SK-N-MC (cell line): ENCODE measurements at regions not wholly inside any gene's neighbourhood (a gene's known extent, or its start where the extent isn't known, plus 50 kb on each side); places are given as distances from the start of the nearest gene placed in this dataset.

Experiments used
- DNase-seq: peaks from one replicate; pipeline ENCODE4 v3.0.0-alpha.2; 2011; ENCODE audit warnings: low read depth, low spot score
- H3K27ac ChIP-seq: fragments of 200-600 bp; sonication (generic); 2 replicates; pipeline ENCODE4 v1.5.1; 2016; ENCODE audit warnings: mixed run types
- H3K36me3 ChIP-seq: fragments of 200-600 bp; sonication (generic); 2 replicates; pipeline ENCODE4 v1.6.1; 2017; ENCODE audit warnings: antibody characterized with exemption, low read length, mixed read lengths; ENCODE audit not compliant: insufficient read depth
- H3K4me3 ChIP-seq: fragments of 200-600 bp; sonication (generic); 2 replicates; pipeline ENCODE4 v1.5.1; 2016
- H3K9ac ChIP-seq: fragments of 200-600 bp; sonication (generic); 2 replicates; pipeline ENCODE4 v1.8.0; 2017; ENCODE audit warnings: mixed run types, mixed read lengths; ENCODE audit not compliant: insufficient read length
- H3K9me3 ChIP-seq: fragments of 200-600 bp; sonication (generic); 2 replicates; pipeline ENCODE4 v1.6.1; 2017; ENCODE audit warnings: low read depth, mild to moderate bottlenecking, antibody characterized with exemption, low read length, moderate library complexity, mixed read lengths
- EZH2 ChIP-seq: fragments of 200-600 bp; sonication (generic); IDR thresholded peaks from one replicate; pipeline ENCODE4 v1.6.1; 2017; ENCODE audit warnings: antibody characterized with exemption
- FOXP2 ChIP-seq: optimal IDR thresholded peaks from 2 replicates; pipeline ENCODE3; 2011; ENCODE audit warnings: mild to moderate bottlenecking, moderate library complexity; ENCODE audit not compliant: insufficient read depth; ENCODE audit errors: extremely low read length, control extremely low read depth
- POLR2AphosphoS5 ChIP-seq: IDR thresholded peaks from 2 replicates; pipeline ENCODE4 v1.6.1; 2012; ENCODE audit warnings: mild to moderate bottlenecking, low read depth, low read length, borderline replicate concordance

GRCh38 chr10:128657548-128657947 lies 531.3 kb upstream of the MKI67 start:
- H3K36me3 ChIP-seq: no peaks in the 10 kb centered on the region
- no peaks in the 10 kb centered on the region for H3K9me3 ChIP-seq
- H3K4me3 ChIP-seq: no peak overlapping the region
- no peak for DNase-seq
- no peak overlapping the region for H3K9ac ChIP-seq
- TF ChIP-seq EZH2 (no peak), POLR2AphosphoS5 (no peak), FOXP2 (no peak)
- H3K27ac ChIP-seq: no peak overlapping the region

DNA sequence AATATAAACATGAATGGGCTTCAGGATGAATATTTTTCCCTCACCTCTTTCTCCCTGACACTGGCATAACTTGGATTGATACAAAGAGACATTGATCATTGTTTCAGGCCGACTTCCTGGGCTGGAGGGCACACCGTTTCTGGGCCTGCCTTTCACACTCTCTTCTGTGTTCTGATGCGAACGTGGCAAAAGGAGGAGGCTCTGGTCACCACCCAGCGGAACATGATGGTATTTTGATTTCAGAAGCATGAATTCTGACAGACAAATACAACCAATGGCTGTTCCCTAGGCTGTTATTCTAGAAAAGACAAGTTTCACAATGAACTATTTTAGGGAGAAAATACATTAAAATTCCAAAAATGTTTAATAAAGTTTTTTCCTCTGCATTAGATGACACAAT lies 534.5 kb upstream of the MKI67 start:
- Histone ChIP-seq H3K4me3 (no peak overlapping the region), H3K9me3 (no peaks in the 10 kb centered on the region), H3K36me3 (no peaks in the 10 kb centered on the region), H3K27ac (no peak overlapping the region), H3K9ac (no peak overlapping the region)
- TF ChIP-seq FOXP2 (no peak), POLR2AphosphoS5 (no peak), EZH2 (no peak)
- DNase-seq: no peak

- TF ChIP-seq FOXP2: no peak
- TF ChIP-seq POLR2AphosphoS5: no peak
- TF ChIP-seq EZH2: no peak
- no peak for DNase-seq
- no peaks in the 10 kb centered on the region for H3K9me3 ChIP-seq
- H3K27ac ChIP-seq: no peak overlapping the region
- no peaks in the 10 kb centered on the region for H3K36me3 ChIP-seq
- H3K4me3 ChIP-seq: no peak overlapping the region
- no peak overlapping the region for H3K9ac ChIP-seq
These were observed 535.4 kb upstream of the MKI67 start for GRCh38 chr10:128661404-128662197.

DNA sequence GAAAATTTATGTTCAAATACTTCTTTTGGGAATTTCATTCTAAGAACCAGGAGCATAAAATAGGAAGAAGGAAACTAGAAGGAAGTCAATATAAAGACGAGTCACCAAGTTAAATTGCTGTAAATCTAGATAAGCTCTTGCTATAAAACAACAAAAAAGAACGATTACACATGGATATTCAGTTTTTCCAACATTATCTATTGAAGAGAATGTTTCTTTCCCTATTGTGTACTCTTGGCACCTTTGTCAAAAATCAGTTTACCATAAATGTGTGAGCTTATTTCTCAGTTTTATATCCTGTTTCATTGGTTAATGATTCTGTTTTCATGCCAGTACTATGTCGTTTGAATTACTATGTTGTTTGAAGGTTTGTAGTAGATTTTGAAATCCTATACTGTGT lies 536.3 kb upstream of the MKI67 start:
- no peak for DNase-seq
- TF ChIP-seq EZH2 (no peak), FOXP2 (no peak), POLR2AphosphoS5 (no peak)
- no peak overlapping the region for H3K9ac ChIP-seq
- no peak overlapping the region for H3K27ac ChIP-seq
- H3K36me3 ChIP-seq: no peaks in the 10 kb centered on the region
- H3K4me3 ChIP-seq: no peak overlapping the region
- H3K9me3 ChIP-seq: no peaks in the 10 kb centered on the region

GRCh38 chr10:128664729-128665128 lies 538.5 kb upstream of the MKI67 start:
- no peak for TF ChIP-seq FOXP2
- no peak for TF ChIP-seq POLR2AphosphoS5
- TF ChIP-seq EZH2: no peak

DNA sequence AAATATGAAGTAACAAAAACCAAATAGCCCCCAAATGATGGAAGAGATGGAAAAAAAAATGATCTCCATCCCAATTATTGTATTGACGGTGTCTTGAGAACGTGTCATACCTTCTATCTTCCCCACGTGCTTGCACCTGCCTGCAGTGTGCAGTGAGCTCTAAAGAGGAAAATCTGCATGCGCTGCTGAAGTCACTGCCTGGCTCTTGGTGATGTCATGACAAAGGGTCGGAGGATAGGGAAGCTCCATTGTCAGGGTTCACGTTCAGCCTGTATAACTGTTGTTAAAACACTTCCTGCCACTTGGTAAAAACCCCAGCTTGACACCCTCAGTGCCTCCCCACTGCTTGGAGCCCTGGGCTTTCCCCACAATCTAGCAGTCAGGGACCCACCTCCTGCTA lies 549.2 kb upstream of the MKI67 start:
- no peak overlapping the region for H3K9ac ChIP-seq
- H3K27ac ChIP-seq: no peak overlapping the region
- DNase-seq: no peak
- no peaks in the 10 kb centered on the region for H3K36me3 ChIP-seq
- H3K9me3 ChIP-seq: no peaks in the 10 kb centered on the region
- TF ChIP-seq POLR2AphosphoS5 (no peak), FOXP2 (no peak), EZH2 (no peak)
- H3K4me3 ChIP-seq: no peak overlapping the region

More at GRCh38 chr10:128664729-128665128, 538.5 kb upstream of the MKI67 start:
- DNase-seq: no peak
- no peak overlapping the region for H3K9ac ChIP-seq
- H3K36me3 ChIP-seq: no peaks in the 10 kb centered on the region
- no peak overlapping the region for H3K27ac ChIP-seq
- H3K9me3 ChIP-seq: no peaks in the 10 kb centered on the region
- no peak overlapping the region for H3K4me3 ChIP-seq

DNA sequence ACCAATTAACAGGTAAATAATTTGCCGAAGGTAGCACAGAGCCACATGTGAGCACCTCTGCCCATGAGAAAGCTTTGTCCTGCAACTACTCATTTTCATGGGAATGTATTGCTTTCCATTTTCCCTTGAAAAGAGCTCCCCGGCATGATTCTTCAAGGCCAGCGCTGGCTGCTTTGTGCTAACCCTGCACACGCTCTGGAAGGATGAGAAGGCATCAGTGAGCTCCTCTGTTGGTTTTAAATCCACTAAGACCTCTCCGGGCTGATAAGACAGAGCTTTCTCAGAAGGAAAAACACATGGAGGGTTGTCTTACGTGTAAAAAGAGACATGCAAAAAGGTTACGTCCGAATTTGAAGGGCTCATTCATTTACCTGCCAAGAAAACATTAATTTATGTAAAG lies 553.9 kb upstream of the MKI67 start:
- no peak overlapping the region for H3K4me3 ChIP-seq
- no peak for DNase-seq
- H3K27ac ChIP-seq: no peak overlapping the region
- no peaks in the 10 kb centered on the region for H3K36me3 ChIP-seq
- H3K9me3 ChIP-seq: no peaks in the 10 kb centered on the region
- H3K9ac ChIP-seq: no peak overlapping the region
- TF ChIP-seq FOXP2: no peak
- TF ChIP-seq POLR2AphosphoS5: no peak
- TF ChIP-seq EZH2: no peak

DNA sequence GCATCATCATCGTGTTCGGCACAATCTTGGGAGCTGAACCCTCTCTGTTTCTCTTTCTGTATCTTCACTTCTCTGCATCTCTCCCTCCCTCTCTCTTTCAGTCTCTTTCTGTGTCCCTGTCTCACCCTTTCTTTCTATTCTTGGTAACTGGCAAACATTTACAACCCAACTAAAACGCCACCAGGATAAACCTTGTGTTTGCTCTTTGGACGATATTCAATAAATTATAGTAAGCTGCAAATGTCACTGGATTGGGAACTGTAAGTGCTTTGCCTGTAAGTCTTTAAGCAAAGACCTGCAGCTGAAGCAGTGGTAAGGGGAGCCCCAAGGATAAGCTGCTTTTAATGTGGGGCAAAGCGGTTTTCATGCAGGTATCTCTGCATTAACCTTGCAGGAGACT lies 558.0 kb upstream of the MKI67 start:
- H3K9me3 ChIP-seq: no peaks in the 10 kb centered on the region
- no peak for TF ChIP-seq POLR2AphosphoS5
- TF ChIP-seq FOXP2: no peak
- no peak for TF ChIP-seq EZH2
- no peaks in the 10 kb centered on the region for H3K36me3 ChIP-seq
- no peak overlapping the region for H3K4me3 ChIP-seq
- no peak for DNase-seq
- H3K9ac ChIP-seq: no peak overlapping the region
- H3K27ac ChIP-seq: no peak overlapping the region

- Histone ChIP-seq H3K9ac (no peak overlapping the region), H3K36me3 (no peaks in the 10 kb centered on the region), H3K27ac (no peak overlapping the region), H3K9me3 (no peaks in the 10 kb centered on the region), H3K4me3 (no peak overlapping the region)
- TF ChIP-seq FOXP2 (no peak), EZH2 (no peak), POLR2AphosphoS5 (no peak)
- DNase-seq: no peak
These were observed 560.5 kb upstream of the MKI67 start for GRCh38 chr10:128686630-128687278.
